Left forelimb (tissue), 1 donor: ENCODE measurements at regions not wholly inside any gene's neighbourhood (a gene's known extent, or its start where the extent isn't known, plus 50 kb on each side); places are given as distances from the start of the nearest gene placed in this dataset.

Experiments used
- DNase-seq: peaks from one replicate; pipeline ENCODE4 v3.0.0-alpha.2; 2018; ENCODE audit warnings: low spot score

- DNase-seq = peak; percentile 54
Measured at GRCh38 chr14:101501858-101502615, 59.3 kb upstream of the DIO3 start.

- DNase-seq = peak; percentile 53
Measured at GRCh38 chr14:101502761-101503392, 58.4 kb upstream of the DIO3 start.

- DNase-seq = peak; percentile 44
Measured at GRCh38 chr14:101503431-101504095, 57.7 kb upstream of the DIO3 start.

- DNase-seq = peak; percentile 38
Measured at GRCh38 chr14:101504096-101504948, 57.0 kb upstream of the DIO3 start.

- DNase-seq = peak; percentile 54
Measured at GRCh38 chr14:101505236-101505970, 55.9 kb upstream of the DIO3 start.

GRCh38 chr14:101506211-101506925 is 54.9 kb upstream of the DIO3 start:
- DNase-seq = peak; percentile 37

- DNase-seq = peak; percentile 30
Measured at GRCh38 chr14:101506926-101507835, 54.1 kb upstream of the DIO3 start.

- DNase-seq = peak; percentile 20
Measured at GRCh38 chr14:101507836-101508150, 53.5 kb upstream of the DIO3 start.

GRCh38 chr14:101508196-101508947 is 52.9 kb upstream of the DIO3 start:
- DNase-seq = peak; percentile 49

- DNase-seq = no peak
Measured at GRCh38 chr14:101508948-101509729, 52.2 kb upstream of the DIO3 start.

GRCh38 chr14:101509730-101510371 is 51.4 kb upstream of the DIO3 start:
- no peak for DNase-seq

GRCh38 chr14:101511199-101511598 is 50.1 kb upstream of the DIO3 start:
- DNase-seq = no peak
